Fibroblast of skin of back (primary cell): ENCODE measurements at regions not wholly inside any gene's neighbourhood (a gene's known extent, or its start where the extent isn't known, plus 50 kb on each side); places are given as distances from the start of the nearest gene placed in this dataset.

ENCODE experiments used
- DNase-seq: peaks from one replicate; pipeline ENCODE4 v3.0.0-alpha.2; 2013

GRCh38 chrX:93598076-93598475, 75.3 kb downstream of the NAP1L3 start:
- no peak for DNase-seq

GRCh38 chrX:93594780-93595179, 78.6 kb downstream of the NAP1L3 start:
- DNase-seq, result no peak

GRCh38 chrX:93593966-93594365, 79.4 kb downstream of the NAP1L3 start:
- DNase-seq, result no peak

- no peak for DNase-seq
Observed at GRCh38 chrX:93591398-93591797, 82.0 kb downstream of the NAP1L3 start.

DNA sequence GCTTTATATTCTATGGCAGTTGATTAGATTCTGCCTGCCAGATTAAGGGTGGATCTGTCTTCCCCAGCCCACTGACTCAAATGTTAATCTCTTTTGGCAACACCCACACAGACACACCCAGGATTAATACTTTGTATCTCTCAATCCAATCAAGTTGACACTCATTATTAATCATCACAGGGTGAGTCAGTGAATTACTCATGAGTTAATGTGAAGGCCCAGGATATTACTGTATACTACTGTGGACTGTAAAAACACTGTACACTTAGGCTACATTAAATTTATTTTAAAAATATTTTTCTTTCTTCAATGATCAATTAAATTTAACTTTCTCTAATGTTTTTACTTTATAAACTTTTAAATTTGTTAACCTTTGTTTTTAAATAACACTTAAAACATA, 87.7 kb downstream of the NAP1L3 start:
- peak; percentile 3 for DNase-seq

- DNase-seq, result no peak
Observed at GRCh38 chrX:93580634-93581033, 92.7 kb downstream of the NAP1L3 start.

DNA sequence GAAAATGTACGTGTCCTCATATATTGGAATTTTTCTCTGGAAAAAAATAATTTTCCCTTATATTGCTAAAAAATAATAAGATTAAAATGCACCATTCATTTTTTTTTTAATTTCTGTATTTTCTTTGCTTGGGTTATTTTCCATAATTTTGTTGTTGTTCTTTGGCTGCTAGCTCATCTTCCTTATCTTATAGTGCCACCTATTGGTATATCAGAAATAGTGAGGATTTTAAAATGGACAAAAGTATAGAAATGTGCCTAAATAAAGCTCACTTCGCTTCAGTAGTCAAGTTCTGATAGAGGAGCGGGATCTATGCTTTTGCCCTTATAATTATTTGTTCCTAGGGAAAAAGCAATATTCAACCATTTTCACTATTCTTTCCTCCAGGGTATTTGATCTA, 134.8 kb downstream of the NAP1L3 start:
- no peak for DNase-seq

DNA sequence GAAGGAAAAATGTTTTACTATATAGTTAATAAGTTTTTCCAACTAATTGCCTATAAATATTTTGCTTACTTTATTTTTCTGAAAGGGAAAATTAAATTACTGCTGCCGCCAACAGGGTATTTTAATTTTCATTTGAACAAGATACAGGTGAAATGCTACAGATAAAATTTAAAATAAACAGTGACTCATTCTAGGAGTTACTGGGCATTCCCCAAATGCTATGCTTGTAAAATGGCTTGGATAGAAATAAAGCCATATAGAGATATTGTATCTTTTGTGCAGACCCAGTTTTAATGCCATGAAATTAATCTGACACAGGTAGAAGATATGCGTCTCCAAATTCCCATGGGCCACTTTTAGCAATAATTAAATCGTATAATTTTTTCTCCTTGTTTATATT, 144.5 kb downstream of the NAP1L3 start:
- no peak for DNase-seq
